WTC11 (cell line): ENCODE measurements at regions not wholly inside any gene's neighbourhood (a gene's known extent, or its start where the extent isn't known, plus 50 kb on each side); places are given as distances from the start of the nearest gene placed in this dataset.

Experiments used
- ATAC-seq: fragments of 200-7000 bp; cut with Tn5 transposase; 2 replicates; pipeline ENCODE4 v1.10.0; 2021; ENCODE audit warnings: mild to moderate bottlenecking, moderate library complexity
- CTCF ChIA-PET: fragments of 300-600 bp; sonication (Branson Sonifier 250); formaldehyde crosslinking; loops from one replicate; lab custom pipeline; 2021; ENCODE audit warnings: antibody characterized with exemption; lab: Charles Lee
- POLR2A ChIA-PET: fragments of 350-600 bp; sonication (Branson Sonifier 250); formaldehyde crosslinking; loops from one replicate; lab custom pipeline; 2021; ENCODE audit warnings: antibody characterized with exemption; lab: Charles Lee
- DNase-seq: peaks from one replicate; pipeline ENCODE4 v3.0.0; 2021; ENCODE audit warnings: low spot score
- H3K27ac Mint-ChIP-seq: 2 replicates; pipeline ENCODE4 v1.8.0; 2021; ENCODE audit warnings: mixed read lengths
- H3K27me3 Mint-ChIP-seq: 2 replicates; pipeline ENCODE4 v1.8.0; 2021; ENCODE audit warnings: low read depth, mild to moderate bottlenecking, moderate library complexity, mixed read lengths
- H3K36me3 Mint-ChIP-seq: 2 replicates; pipeline ENCODE4 v1.8.0; 2021; ENCODE audit warnings: mixed read lengths
- H3K4me1 Mint-ChIP-seq: 2 replicates; pipeline ENCODE4 v1.8.0; 2022; ENCODE audit warnings: mixed read lengths
- H3K4me3 Mint-ChIP-seq: 2 replicates; pipeline ENCODE4 v1.8.0; 2021; ENCODE audit warnings: mild to moderate bottlenecking, moderate library complexity, mixed read lengths
- H3K9me3 Mint-ChIP-seq: 2 replicates; pipeline ENCODE4 v1.8.0; 2021; ENCODE audit warnings: mixed read lengths
- CDX4 ChIP-seq: fragments of 250-450 bp; sonication (Bioruptor Pico); IDR thresholded peaks from 2 replicates; pipeline ENCODE4 v1.9.0; 2021; ENCODE audit warnings: moderate library complexity, mild to moderate bottlenecking, inconsistent platforms, borderline replicate concordance
- CREB1 ChIP-seq: sonication (generic); formaldehyde crosslinking; IDR thresholded peaks from 2 replicates; pipeline ENCODE4 v1.8.0; 2023; ENCODE audit warnings: mild to moderate bottlenecking, missing genetic modification reagents
- CTCF ChIP-seq: fragments of 200-600 bp; IDR thresholded peaks from 2 replicates; pipeline ENCODE4 v1.8.0; 2022; ENCODE audit warnings: antibody characterized with exemption
- FOXJ3 ChIP-seq: sonication (generic); formaldehyde crosslinking; IDR thresholded peaks from 2 replicates; pipeline ENCODE4 v1.9.0; 2021; ENCODE audit warnings: missing genetic modification reagents, mild to moderate bottlenecking, borderline replicate concordance
- HMGA2 ChIP-seq: fragments of 250-450 bp; sonication (Bioruptor Pico); IDR thresholded peaks from 2 replicates; pipeline ENCODE4 v1.4.0; 2021; ENCODE audit warnings: mild to moderate bottlenecking, moderate library complexity
- MXD4 ChIP-seq: fragments of 250-450 bp; sonication (Bioruptor Pico); IDR thresholded peaks from 2 replicates; pipeline ENCODE4 v1.8.0; 2021; ENCODE audit warnings: mild to moderate bottlenecking, moderate library complexity, borderline replicate concordance
- NFATC4 ChIP-seq: fragments of 250-450 bp; sonication (Bioruptor Pico); IDR thresholded peaks from 2 replicates; pipeline ENCODE4 v1.9.0; 2021; ENCODE audit warnings: mild to moderate bottlenecking
- NFE2L1 ChIP-seq: sonication (generic); formaldehyde crosslinking; IDR thresholded peaks from 2 replicates; pipeline ENCODE4 v1.8.1; 2023; ENCODE audit warnings: missing genetic modification reagents
- NFYB ChIP-seq: sonication (generic); formaldehyde crosslinking; conservative IDR thresholded peaks from 2 replicates; pipeline ENCODE4 v1.8.0; 2022; ENCODE audit warnings: low read depth, missing genetic modification reagents
- PRDM15 ChIP-seq: sonication (generic); formaldehyde crosslinking; IDR thresholded peaks from 2 replicates; pipeline ENCODE4 v1.8.0; 2022; ENCODE audit warnings: missing genetic modification reagents
- TCF7 ChIP-seq: sonication (generic); formaldehyde crosslinking; IDR thresholded peaks from 2 replicates; pipeline ENCODE4 v1.8.0; 2022; ENCODE audit warnings: mild to moderate bottlenecking, low read depth, missing genetic modification reagents, moderate library complexity
- TEAD1 ChIP-seq: sonication (generic); formaldehyde crosslinking; IDR thresholded peaks from 2 replicates; pipeline ENCODE4 v1.8.0; 2022; ENCODE audit warnings: mild to moderate bottlenecking, missing genetic modification reagents
- TP53 ChIP-seq: sonication (generic); formaldehyde crosslinking; IDR thresholded peaks from 2 replicates; pipeline ENCODE4 v1.8.1; 2023; ENCODE audit warnings: mild to moderate bottlenecking, missing genetic modification reagents
- ZBTB43 ChIP-seq: sonication (generic); formaldehyde crosslinking; IDR thresholded peaks from 2 replicates; pipeline ENCODE4 v1.8.1; 2023; ENCODE audit warnings: mild to moderate bottlenecking, missing genetic modification reagents
- ZNF138 ChIP-seq: sonication (generic); formaldehyde crosslinking; conservative IDR thresholded peaks from 2 replicates; pipeline ENCODE4 v1.8.1; 2022; ENCODE audit warnings: mild to moderate bottlenecking, moderate library complexity, missing genetic modification reagents
- ZNF263 ChIP-seq: sonication (generic); formaldehyde crosslinking; IDR thresholded peaks from 2 replicates; pipeline ENCODE4 v1.8.1; 2022; ENCODE audit warnings: low read depth, mild to moderate bottlenecking, moderate library complexity, missing genetic modification reagents
- ZNF671 ChIP-seq: fragments of 250-450 bp; sonication (Bioruptor Pico); IDR thresholded peaks from 2 replicates; pipeline ENCODE4 v1.8.0; 2021; ENCODE audit warnings: mild to moderate bottlenecking
- TF ChIP-seq, protein P1 (sequence below): fragments of 250-450 bp; sonication (Bioruptor Pico); IDR thresholded peaks from 2 replicates; pipeline ENCODE4 v1.9.0; 2021; ENCODE audit warnings: mild to moderate bottlenecking
- TF ChIP-seq, protein P2 (sequence below): sonication (generic); formaldehyde crosslinking; IDR thresholded peaks from 2 replicates; pipeline ENCODE4 v1.8.0; 2022; ENCODE audit warnings: mild to moderate bottlenecking, missing genetic modification reagents
- TF ChIP-seq, protein P3 (sequence below): fragments of 250-450 bp; sonication (Bioruptor Pico); IDR thresholded peaks from 2 replicates; pipeline ENCODE4 v1.8.0; 2021; ENCODE audit warnings: mild to moderate bottlenecking
- TF ChIP-seq, protein P4 (sequence below): sonication (generic); formaldehyde crosslinking; IDR thresholded peaks from 2 replicates; pipeline ENCODE4 v1.8.1; 2023; ENCODE audit warnings: mild to moderate bottlenecking, missing genetic modification reagents, moderate library complexity

GRCh38 chr12:4059898-4060568 is 186.8 kb upstream of the PARP11 start (continued):
- TF ChIP-seq CTCF (no peak), NFE2L1 (no peak), ZNF263 (CRISPR knock-in tag) (no peak), PRDM15 (CRISPR knock-in tag) (no peak), HMGA2 (CRISPR knock-in tag) (no peak), ZNF671 (CRISPR knock-in tag) (no peak), TP53 (CRISPR knock-in tag) (no peak), FOXJ3 (no peak), TEAD1 (CRISPR knock-in tag) (no peak)
- TF ChIP-seq, protein P1, sequence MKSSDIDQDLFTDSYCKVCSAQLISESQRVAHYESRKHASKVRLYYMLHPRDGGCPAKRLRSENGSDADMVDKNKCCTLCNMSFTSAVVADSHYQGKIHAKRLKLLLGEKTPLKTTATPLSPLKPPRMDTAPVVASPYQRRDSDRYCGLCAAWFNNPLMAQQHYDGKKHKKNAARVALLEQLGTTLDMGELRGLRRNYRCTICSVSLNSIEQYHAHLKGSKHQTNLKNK (CRISPR knock-in tag), result no peak
- TF ChIP-seq, protein P2, sequence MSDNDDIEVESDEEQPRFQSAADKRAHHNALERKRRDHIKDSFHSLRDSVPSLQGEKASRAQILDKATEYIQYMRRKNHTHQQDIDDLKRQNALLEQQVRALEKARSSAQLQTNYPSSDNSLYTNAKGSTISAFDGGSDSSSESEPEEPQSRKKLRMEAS (CRISPR knock-in tag), result no peak
- TF ChIP-seq, protein P3, sequence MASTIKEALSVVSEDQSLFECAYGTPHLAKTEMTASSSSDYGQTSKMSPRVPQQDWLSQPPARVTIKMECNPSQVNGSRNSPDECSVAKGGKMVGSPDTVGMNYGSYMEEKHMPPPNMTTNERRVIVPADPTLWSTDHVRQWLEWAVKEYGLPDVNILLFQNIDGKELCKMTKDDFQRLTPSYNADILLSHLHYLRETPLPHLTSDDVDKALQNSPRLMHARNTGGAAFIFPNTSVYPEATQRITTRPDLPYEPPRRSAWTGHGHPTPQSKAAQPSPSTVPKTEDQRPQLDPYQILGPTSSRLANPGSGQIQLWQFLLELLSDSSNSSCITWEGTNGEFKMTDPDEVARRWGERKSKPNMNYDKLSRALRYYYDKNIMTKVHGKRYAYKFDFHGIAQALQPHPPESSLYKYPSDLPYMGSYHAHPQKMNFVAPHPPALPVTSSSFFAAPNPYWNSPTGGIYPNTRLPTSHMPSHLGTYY (CRISPR knock-in tag), result no peak

DNA sequence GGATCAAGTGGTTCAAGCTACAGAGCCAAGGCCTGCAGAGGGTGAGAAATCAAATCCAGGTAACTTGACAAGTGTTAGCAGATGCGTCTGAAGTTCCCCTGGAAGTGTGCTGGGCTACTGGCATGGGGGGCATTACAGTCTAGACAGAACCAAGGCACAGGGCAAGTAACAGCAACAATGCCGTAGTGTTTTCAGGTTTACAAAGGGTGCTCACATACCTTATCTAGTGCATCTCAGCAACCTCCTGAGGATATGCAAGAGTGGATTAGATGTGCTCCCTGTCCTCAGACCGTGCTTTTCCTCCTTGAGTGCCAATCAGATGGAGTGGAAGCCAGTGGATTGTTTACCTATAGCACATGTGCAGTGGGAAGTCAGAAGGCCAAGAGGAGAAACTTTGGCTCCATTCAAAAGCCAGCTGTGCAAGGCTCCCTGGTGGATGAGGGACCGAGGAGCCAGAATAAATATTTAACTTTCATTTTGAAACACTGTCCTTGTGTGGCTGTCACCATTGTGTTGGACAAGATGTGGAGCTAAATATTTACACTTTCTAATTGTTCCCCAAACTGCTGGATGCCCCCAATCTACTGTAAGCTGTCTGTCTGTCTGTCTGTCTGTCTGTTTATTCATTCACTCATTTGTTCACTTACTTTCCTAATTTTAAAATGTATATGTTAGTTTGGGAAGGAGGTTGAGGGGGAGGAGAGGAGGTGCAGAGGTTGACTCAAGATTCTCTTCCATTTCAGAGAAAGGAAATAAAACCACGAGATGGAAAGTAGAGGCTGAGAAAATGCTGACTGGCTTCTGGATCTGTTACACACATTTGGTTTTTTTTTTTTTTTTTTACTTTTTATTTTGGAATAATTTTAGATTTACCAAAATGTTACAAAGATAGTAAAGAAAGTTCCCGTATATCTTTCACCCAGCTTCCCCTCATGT is 184.0 kb upstream of the PARP11 start:
- DNase-seq (no peak), ATAC-seq (no peak)
- H3K4me3 Mint-ChIP-seq, result no peak overlapping the region
- peaks cover 19% of the 10 kb centered on the region for H3K4me1 Mint-ChIP-seq
- ChIA-PET POLR2A (no interaction called here), CTCF (no interaction called here)
- no peaks in the 10 kb centered on the region for H3K36me3 Mint-ChIP-seq
- H3K9me3 Mint-ChIP-seq, result no peaks in the 10 kb centered on the region
- no peak overlapping the region for H3K27ac Mint-ChIP-seq
- H3K27me3 Mint-ChIP-seq, result peaks cover 2% of the 10 kb centered on the region; the same call in 1 of the 2 replicates
- TF ChIP-seq ZBTB43 (no peak), CTCF (no peak), ZNF138 (CRISPR knock-in tag) (no peak), NFATC4 (no peak), MXD4 (CRISPR knock-in tag) (no peak), NFYB (CRISPR knock-in tag) (no peak), TCF7 (CRISPR knock-in tag) (no peak), CDX4 (CRISPR knock-in tag) (no peak), NFE2L1 (no peak), CREB1 (CRISPR knock-in tag) (no peak)
- TF ChIP-seq, protein P4, sequence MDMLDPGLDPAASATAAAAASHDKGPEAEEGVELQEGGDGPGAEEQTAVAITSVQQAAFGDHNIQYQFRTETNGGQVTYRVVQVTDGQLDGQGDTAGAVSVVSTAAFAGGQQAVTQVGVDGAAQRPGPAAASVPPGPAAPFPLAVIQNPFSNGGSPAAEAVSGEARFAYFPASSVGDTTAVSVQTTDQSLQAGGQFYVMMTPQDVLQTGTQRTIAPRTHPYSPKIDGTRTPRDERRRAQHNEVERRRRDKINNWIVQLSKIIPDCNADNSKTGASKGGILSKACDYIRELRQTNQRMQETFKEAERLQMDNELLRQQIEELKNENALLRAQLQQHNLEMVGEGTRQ (CRISPR knock-in tag), result no peak
- TF ChIP-seq, protein P2 (CRISPR knock-in tag), result no peak
